ENCODE measurements at regions not wholly inside any gene's neighbourhood (a gene's known extent, or its start where the extent isn't known, plus 50 kb on each side); places are given as distances from the start of the nearest gene placed in this dataset.

DNA sequence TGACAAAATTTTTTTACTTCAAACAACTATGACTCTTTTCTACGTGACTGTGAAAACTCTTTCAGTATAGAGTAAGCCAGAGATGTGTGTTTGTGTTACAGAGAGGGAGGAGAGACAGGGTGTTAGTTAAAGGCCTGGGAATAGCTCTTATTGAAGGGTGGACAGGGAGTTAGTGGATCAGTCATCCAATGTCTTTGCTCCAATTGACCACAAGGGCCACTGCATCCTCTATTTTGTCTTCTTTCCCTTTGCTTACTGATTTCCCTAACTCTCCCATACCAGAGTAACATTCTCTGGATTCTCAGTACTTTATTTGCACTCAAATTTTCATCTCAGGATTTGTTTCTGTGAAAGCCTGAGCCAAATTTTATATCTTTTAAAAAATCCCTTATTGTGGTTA, 920.3 kb downstream of the CDH18 start:
- no peaks in the 10 kb centered on the region for H3K27me3 ChIP-seq
- H3K9me3 ChIP-seq: no peaks in the 10 kb centered on the region
- no peak overlapping the region for H3K27ac ChIP-seq
- no peaks in the 10 kb centered on the region for H3K36me3 ChIP-seq (ENCODE audit: low read depth, missing control alignments)
- no peak for DNase-seq
- TF ChIP-seq POLR2A (IDR thresholded peaks at IDR 0.05): no peak
- WGBS, 2 donors: 90 to 100% methylated on average over 1 of the region's 1 CpG
- no peak overlapping the region for H3K4me3 ChIP-seq
- H3K4me1 ChIP-seq: no peaks in the 10 kb centered on the region
- intact Hi-C loops (cut with DNase I; ENCODE audit: low total_unique reads): no loop called here

DNA sequence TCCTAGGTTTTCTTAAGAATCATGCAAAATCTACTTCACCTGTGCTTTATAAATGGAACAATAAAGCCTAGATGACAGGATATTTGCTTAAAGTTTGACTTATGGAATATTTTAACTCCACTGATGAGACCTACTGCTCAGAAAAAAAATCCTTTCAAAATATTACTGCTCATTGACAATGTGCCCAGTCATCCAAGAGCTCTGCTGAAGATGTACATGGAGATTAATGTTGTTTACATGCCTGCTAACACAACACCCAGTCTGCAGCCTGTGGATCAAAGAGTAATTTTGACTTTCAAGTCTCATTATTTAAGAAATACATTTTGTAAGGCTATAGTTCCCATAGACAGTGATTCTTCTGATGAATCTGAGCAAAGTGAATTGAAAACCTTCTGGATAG, 889.6 kb downstream of the CDH18 start:
- Histone ChIP-seq H3K27me3 (no peaks in the 10 kb centered on the region), H3K9me3 (no peaks in the 10 kb centered on the region), H3K4me1 (no peaks in the 10 kb centered on the region), H3K36me3 (ENCODE audit: low read depth, missing control alignments) (no peaks in the 10 kb centered on the region), H3K4me3 (no peak overlapping the region), H3K27ac (no peak overlapping the region)
- TF ChIP-seq CTCF (IDR thresholded peaks at IDR 0.05): no peak
- no peak for TF ChIP-seq POLR2A (IDR thresholded peaks at IDR 0.05)
- no peak for DNase-seq
- intact Hi-C loops (cut with DNase I; ENCODE audit: low total_unique reads): no loop called here

DNA sequence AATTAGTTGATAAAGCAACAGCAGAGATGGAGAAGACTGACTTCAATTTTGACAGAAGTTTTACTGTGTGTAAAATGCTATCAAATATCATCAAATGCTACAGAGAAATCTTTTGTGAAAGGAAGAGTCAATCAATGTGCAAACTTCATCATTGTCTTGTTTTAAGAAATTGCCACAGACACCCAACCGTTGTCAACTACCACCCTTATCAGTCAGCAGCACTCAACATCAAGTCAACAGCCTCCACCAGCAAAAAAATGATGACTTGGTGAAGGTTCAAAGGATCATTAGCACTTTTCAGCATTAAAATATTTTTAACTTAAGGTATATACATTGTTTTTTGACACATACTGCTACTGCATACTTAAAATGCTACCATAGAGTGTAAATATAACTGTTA, 888.8 kb downstream of the CDH18 start:
- Histone ChIP-seq H3K27ac (no peak overlapping the region), H3K27me3 (no peaks in the 10 kb centered on the region), H3K9me3 (no peaks in the 10 kb centered on the region), H3K36me3 (ENCODE audit: low read depth, missing control alignments) (no peaks in the 10 kb centered on the region), H3K4me1 (no peaks in the 10 kb centered on the region), H3K4me3 (no peak overlapping the region)
- DNase-seq: no peak
- intact Hi-C loops (cut with DNase I; ENCODE audit: low total_unique reads): no loop called here
- 89 to 93% methylated on average over 1 of the region's 1 CpG for WGBS, 2 donors
- TF ChIP-seq CTCF (IDR thresholded peaks at IDR 0.05) (no peak), POLR2A (IDR thresholded peaks at IDR 0.05) (no peak)

GRCh38 chr5:19104948-19105347, 883.1 kb downstream of the CDH18 start:
- Histone ChIP-seq H3K27ac (no peak overlapping the region), H3K36me3 (ENCODE audit: low read depth, missing control alignments) (no peaks in the 10 kb centered on the region), H3K27me3 (no peaks in the 10 kb centered on the region), H3K4me3 (no peak overlapping the region), H3K4me1 (no peaks in the 10 kb centered on the region), H3K9me3 (no peaks in the 10 kb centered on the region)
- WGBS, 2 donors: 62% methylated on average over 1 of the region's 1 CpG
- no peak for DNase-seq
- intact Hi-C loops (cut with DNase I; ENCODE audit: low total_unique reads): no loop called here
- TF ChIP-seq CTCF (IDR thresholded peaks at IDR 0.05): no peak
- no peak for TF ChIP-seq POLR2A (IDR thresholded peaks at IDR 0.05)

GRCh38 chr5:19122923-19123322, 865.1 kb downstream of the CDH18 start:
- H3K36me3 ChIP-seq (ENCODE audit: low read depth, missing control alignments): no peaks in the 10 kb centered on the region
- intact Hi-C loops (cut with DNase I; ENCODE audit: low total_unique reads): no loop called here
- WGBS, 2 donors: 90 to 92% methylated on average over 1 of the region's 1 CpG

More at GRCh38 chr5:19122923-19123322, 865.1 kb downstream of the CDH18 start:
- no peak overlapping the region for H3K4me3 ChIP-seq
- no peaks in the 10 kb centered on the region for H3K4me1 ChIP-seq
- H3K9me3 ChIP-seq: no peaks in the 10 kb centered on the region
- H3K27me3 ChIP-seq: no peaks in the 10 kb centered on the region
- no peak overlapping the region for H3K27ac ChIP-seq
- TF ChIP-seq CTCF (IDR thresholded peaks at IDR 0.05): no peak
- TF ChIP-seq POLR2A (IDR thresholded peaks at IDR 0.05): no peak
- DNase-seq: no peak
